ENCODE measurements at regions not wholly inside any gene's neighbourhood (a gene's known extent, or its start where the extent isn't known, plus 50 kb on each side); places are given as distances from the start of the nearest gene placed in this dataset.
"Not testable (repeated sequence)": the region's sequence is repeated elsewhere in the genome, so short reads cannot be mapped to it uniquely, and the experiment has no call there.

GRCh38 chr6:140462453-140463311 lies 1088.2 kb upstream of the CITED2 start:
- peak; percentile 64 for DNase-seq

- no peak for DNase-seq
These were observed 1087.6 kb upstream of the CITED2 start for GRCh38 chr6:140462076-140462452.

- DNase-seq, result no peak
These were observed 1085.8 kb upstream of the CITED2 start for GRCh38 chr6:140460267-140460666.

- DNase-seq, result no peak
These were observed 1084.8 kb upstream of the CITED2 start for GRCh38 chr6:140459209-140459608.

DNA sequence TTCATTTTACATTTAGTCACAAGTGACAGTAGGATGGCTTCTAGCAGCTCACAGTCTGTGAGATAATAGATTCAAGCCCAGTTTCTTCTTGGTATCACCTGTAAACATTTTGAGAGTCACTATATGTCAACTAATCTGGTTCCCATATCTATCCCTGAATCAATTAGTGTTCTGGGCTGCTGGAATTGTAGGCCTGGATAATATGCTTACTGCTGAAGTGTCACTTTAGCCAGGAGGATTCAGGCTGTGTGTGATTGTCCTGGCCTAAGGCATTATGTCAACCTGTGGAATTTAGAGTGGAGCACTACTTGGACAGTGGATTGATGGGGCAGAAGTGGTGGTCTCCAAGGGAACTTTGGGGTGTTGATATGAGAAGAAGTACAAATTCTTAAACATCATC lies 1071.8 kb upstream of the CITED2 start:
- DNase-seq, result no peak

GRCh38 chr6:140445474-140446004 lies 1071.1 kb upstream of the CITED2 start:
- no peak for DNase-seq

- DNase-seq, result not testable (repeated sequence)
These were observed 1068.7 kb upstream of the CITED2 start for GRCh38 chr6:140443112-140443511.

- no peak for DNase-seq
These were observed 1066.8 kb upstream of the CITED2 start for GRCh38 chr6:140441256-140441655.

DNA sequence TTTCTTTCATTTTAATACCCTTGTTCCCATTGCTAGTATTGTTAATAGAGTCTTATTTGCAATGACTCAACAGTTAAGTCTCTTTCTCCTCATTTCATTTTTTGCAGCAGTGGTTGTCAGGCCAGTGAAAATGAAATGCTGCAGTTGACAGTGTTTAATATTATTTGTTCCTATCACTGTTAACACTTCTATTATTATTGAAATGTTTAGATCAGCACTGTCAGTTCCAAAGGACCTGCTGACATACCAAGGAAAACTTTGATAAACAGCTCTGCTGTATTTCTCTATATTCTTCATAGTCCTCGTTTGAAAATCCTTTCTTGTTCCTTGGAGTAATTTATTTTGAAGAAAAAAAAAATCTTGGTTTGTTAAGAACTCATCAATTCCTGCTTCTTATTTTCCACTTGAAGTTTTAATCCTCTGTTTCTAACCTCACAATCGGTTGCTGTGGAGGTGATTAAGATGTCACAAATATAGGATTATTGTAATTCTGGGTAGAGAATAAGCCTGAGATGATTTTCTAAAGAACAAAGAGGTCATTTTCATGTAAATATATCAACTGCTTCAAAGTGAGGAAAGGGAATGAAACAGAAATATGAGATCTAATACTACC lies 1065.9 kb upstream of the CITED2 start:
- no peak for DNase-seq

DNA sequence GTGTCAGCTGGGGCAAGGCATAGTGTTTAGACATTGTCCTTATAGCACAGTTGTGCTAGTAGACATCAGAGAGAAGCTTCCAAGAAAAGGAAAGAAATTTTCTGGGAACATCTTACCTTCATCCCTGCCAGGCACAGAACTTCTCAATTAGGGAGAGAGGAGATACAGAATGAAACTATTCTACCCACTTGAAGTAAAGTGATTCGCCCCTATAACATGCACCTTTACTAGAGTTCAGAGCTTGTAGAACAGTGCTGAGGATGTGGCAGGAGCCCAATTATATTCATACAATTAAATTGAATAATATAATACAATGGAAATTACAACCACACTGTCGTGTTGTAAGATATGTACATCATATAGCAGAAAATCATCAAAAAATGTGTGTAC lies 1063.9 kb upstream of the CITED2 start:
- no peak for DNase-seq

DNA sequence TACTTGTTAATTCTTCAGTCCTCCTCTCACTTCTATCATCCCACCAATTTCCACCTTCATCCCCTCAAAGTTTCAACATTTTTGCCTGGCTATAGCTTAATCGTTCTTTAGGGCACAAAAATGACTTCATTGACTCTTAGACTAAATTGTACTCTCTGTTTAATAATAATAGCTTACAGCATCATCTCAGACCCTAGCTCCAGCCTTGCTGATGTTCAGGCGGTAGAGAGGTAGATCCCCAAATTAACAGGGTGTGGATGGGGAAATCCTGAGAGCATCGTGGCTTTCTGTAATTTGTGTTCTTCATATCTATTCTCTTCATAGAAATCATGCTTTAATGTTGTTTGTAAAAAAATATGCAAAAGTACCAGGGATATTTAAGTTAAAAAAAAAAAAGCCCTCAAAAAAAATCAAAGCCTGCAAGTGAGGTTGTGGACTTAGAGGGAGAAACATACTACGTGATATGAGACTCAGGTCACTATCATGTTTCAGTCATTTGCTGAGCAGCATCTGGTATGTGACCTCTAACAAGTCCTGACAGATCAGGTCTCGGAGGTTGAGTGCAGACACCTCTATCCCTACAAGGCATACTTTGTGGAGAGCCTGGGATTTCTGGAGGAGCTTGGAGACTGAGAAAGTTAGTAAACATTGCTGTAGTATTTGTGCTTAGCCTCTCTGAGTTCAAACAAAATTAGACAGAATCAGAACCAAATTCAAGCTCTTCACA lies 1063.3 kb upstream of the CITED2 start:
- DNase-seq, result no peak

- no peak for DNase-seq
These were observed 1061.8 kb upstream of the CITED2 start for GRCh38 chr6:140436023-140436811.

GRCh38 chr6:140434761-140435160 lies 1060.3 kb upstream of the CITED2 start:
- no peak for DNase-seq

GRCh38 chr6:140433072-140433471 lies 1058.6 kb upstream of the CITED2 start:
- no peak for DNase-seq

DNA sequence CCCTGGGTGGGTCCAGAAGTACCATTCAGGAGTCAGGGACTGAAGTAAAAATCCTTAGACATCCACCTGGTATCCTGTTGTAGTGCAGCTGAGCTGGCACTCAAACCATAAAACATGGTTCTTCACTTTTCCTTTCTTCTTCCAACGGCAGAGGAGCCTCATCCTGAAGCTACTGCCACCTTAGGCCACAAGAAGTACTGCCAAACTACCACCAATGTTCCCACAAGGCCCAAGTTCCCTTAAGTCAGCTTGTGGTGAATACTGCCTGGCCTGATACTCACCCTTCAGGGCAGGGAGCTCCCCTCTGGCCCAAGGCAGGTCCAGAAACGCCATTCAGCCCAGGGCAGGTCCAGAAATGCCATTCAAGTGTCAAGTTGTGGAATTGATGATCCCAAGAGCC lies 1053.4 kb upstream of the CITED2 start:
- DNase-seq, result no peak

- no peak for DNase-seq
These were observed 1040.6 kb upstream of the CITED2 start for GRCh38 chr6:140414966-140415620.

DNA sequence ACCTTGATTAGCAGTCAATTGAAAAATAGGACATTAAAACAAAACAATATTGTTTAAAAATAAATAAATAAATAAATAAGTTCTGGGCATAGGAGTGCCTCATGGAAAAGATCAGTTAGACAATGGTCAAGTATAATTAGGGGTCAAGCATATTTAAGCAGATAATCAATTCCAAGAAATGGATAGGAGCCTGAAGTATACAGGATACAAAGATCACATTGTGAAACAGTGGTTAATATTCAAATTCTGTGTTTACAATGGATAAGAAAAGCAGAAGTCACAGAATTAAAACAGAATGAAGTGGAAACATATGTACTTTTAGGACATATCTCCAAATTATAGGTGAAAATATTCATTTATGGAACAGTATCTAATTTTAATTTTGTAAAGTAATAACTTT lies 1028.6 kb upstream of the CITED2 start:
- DNase-seq, result no peak

GRCh38 chr6:140401761-140402160 lies 1027.3 kb upstream of the CITED2 start:
- DNase-seq, result no peak

GRCh38 chr6:140398076-140398475 lies 1023.6 kb upstream of the CITED2 start:
- no peak for DNase-seq

GRCh38 chr6:140397106-140397505 lies 1022.7 kb upstream of the CITED2 start:
- no peak for DNase-seq

DNA sequence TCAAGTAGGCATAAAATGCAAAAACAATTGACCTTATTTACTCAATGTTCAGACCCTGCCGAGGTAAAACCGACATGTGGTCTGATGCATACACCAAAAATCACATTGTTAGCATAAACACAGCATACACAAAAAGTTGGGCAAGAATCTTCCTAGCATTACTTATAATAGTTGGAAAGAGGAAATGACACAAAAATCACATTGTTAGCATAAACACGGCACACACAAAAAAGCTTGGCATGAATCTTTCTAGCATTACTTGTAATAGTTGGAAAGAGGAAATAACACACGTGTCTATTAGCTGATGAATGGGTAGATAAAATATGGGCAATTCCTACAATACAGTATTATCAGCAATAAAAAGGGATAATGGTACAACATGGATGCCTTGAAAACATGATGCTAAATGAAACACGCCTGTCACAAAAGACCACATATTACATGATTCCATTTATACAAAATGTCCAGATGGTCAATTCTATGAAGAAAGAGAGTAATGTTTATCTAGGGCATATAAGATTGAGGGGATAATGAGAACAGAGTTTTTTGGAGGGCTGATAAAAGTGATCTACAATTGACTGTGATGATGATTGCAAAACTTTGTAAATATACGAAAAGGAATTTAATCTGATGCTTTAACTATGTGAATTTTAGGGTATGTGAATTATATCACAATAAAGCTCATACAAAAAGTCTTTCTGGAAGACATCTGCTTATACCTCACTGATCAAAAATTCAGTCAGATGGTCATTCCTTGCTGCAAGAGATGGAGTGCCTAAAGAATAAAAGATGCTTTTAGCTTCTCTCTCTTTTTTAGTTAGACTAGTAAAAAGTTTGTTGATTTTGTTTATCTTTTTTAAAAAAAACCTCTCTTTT lies 1019.5 kb upstream of the CITED2 start:
- DNase-seq, result no peak

All from DMS79 (cell line).